HG03571 (cell line): ENCODE measurements at regions not wholly inside any gene's neighbourhood (a gene's known extent, or its start where the extent isn't known, plus 50 kb on each side); places are given as distances from the start of the nearest gene placed in this dataset.

Source experiments
- ATAC-seq: cut with Tn5 transposase; IDR thresholded peaks from one replicate; pipeline ENCODE4 v1.9.1; 2021; ENCODE audit not compliant: unreplicated experiment

- ATAC-seq = no peak
These were observed 315.4 kb downstream of the RBM26 start for GRCh38 chr13:79090552-79091124.

- ATAC-seq = no peak
These were observed 321.1 kb downstream of the RBM26 start for GRCh38 chr13:79084802-79085424.

- no peak for ATAC-seq
These were observed 324.1 kb downstream of the RBM26 start for GRCh38 chr13:79081942-79082341.

GRCh38 chr13:79079351-79079839, 326.7 kb downstream of the RBM26 start:
- ATAC-seq = no peak

GRCh38 chr13:79075703-79076102, 330.4 kb downstream of the RBM26 start:
- ATAC-seq = no peak

- no peak for ATAC-seq
These were observed 335.6 kb downstream of the RBM26 start for GRCh38 chr13:79070343-79070974.

GRCh38 chr13:79062291-79062690, 343.8 kb downstream of the RBM26 start:
- no peak for ATAC-seq

- ATAC-seq = no peak
These were observed 345.8 kb downstream of the RBM26 start for GRCh38 chr13:79060216-79060615.

- no peak for ATAC-seq
These were observed 349.3 kb downstream of the RBM26 start for GRCh38 chr13:79056706-79057105.

GRCh38 chr13:79051472-79051871, 354.6 kb downstream of the RBM26 start:
- no peak for ATAC-seq

- ATAC-seq = no peak
These were observed 361.6 kb downstream of the RBM26 start for GRCh38 chr13:79044415-79044814.

GRCh38 chr13:79043208-79043607, 362.8 kb downstream of the RBM26 start:
- ATAC-seq = no peak

GRCh38 chr13:79037197-79037596, 368.9 kb downstream of the RBM26 start:
- no peak for ATAC-seq

GRCh38 chr13:79034341-79034740, 371.7 kb downstream of the RBM26 start:
- ATAC-seq = no peak

- ATAC-seq = no peak
These were observed 371.6 kb upstream of the OBI1 start for GRCh38 chr13:79030513-79030912.

GRCh38 chr13:79018166-79018565, 359.2 kb upstream of the OBI1 start:
- no peak for ATAC-seq

GRCh38 chr13:79011179-79011578, 352.2 kb upstream of the OBI1 start:
- no peak for ATAC-seq

GRCh38 chr13:79003989-79004898, 345.3 kb upstream of the OBI1 start:
- no peak for ATAC-seq

GRCh38 chr13:78999494-78999893, 340.5 kb upstream of the OBI1 start:
- no peak for ATAC-seq

- no peak for ATAC-seq
These were observed 339.8 kb upstream of the OBI1 start for GRCh38 chr13:78998630-78999315.
